Spleen (tissue), 7 donors: ENCODE measurements at regions not wholly inside any gene's neighbourhood (a gene's known extent, or its start where the extent isn't known, plus 50 kb on each side); places are given as distances from the start of the nearest gene placed in this dataset.

ENCODE experiments used
- CTCF ChIP-seq, 11 experiments: fragments of 200-600 bp in 7 of 11; fragments of 450-650 bp in 4 of 11; sonication (generic) in 4 of 11; IDR thresholded peaks in 8 of 11; conservative IDR thresholded peaks in 3 of 11; 1 replicate in 7 of 11; 2 replicates in 4 of 11; pipeline versions ENCODE4 v1.4.0 to v1.8.0; 2016 to 2021; ENCODE audit warnings: antibody characterized with exemption in 11 of 11, inconsistent platforms in 4 of 11, mild to moderate bottlenecking in 1 of 11
- POLR2A ChIP-seq, 3 donors: fragments of 450-650 bp; IDR thresholded peaks; one replicate each; pipeline ENCODE4 v1.5.1; 2017; ENCODE audit warnings: antibody characterized with exemption in 3 of 3, mild to moderate bottlenecking in 1 of 3
- donor health status: DM: no; HTN: no; CAD: no; lungs with moderate emphysema.
- donor health status: DM: no; HTN: no; CAD: no.
- donor health status: DM: no; HTN: no; CAD: no.

- TF ChIP-seq CTCF (IDR thresholded peaks at IDR 0.05 in 8 of 11, conservative IDR thresholded peaks at IDR 0.05 in 3 of 11) = no peak
- no peak for TF ChIP-seq POLR2A (IDR thresholded peaks at IDR 0.05)
Observed at GRCh38 chr1:234546387-234546704, 63.6 kb downstream of the IRF2BP2 start.
